ENCODE measurements at regions not wholly inside any gene's neighbourhood (a gene's known extent, or its start where the extent isn't known, plus 50 kb on each side); places are given as distances from the start of the nearest gene placed in this dataset.

DNA sequence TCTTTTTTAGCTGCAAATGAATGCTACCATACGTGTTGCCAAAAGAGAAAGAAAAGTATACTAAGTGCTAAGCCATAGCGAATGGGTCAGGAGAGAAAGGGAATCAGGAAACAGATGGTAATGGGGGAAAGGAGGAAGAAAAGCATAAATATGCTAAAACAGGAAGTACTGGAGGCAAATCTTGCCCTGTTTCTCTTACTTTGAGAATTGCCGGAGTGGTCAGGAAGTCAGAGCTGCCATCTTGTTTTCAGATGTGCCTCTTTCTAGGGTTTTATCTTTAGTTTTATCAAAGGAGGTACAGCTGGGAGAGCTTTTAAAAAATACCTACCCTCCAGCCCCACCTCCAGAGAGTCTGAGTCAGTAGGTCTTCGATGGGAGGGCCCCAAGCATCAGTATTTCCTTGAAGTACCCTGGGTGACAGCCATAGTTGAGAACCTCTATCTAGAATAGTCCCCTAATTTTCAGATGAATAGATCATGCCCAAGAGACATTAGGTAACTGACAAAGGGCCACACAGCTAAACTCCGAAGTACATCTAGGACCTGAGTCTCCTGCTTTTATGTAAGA is 193.3 kb downstream of the CLIC5 start:
- Histone ChIP-seq H3K9me3 (peaks cover 0 to 4% (median 0%) of the 10 kb centered on the region in 8 donors), H3K27ac (no peak overlapping the region), H3K4me3 (no peak overlapping the region), H3K4me1 (no peaks in the 10 kb centered on the region), H3K27me3 (replicated peaks in 1 of 7) (no peaks in the 10 kb centered on the region), H3K36me3 (no peaks in the 10 kb centered on the region)
- no peak for DNase-seq
- intact Hi-C loops (cut with DNase I; ENCODE audit: low total_unique reads) = no loop called here
- WGBS, 5 donors = 30 to 50% (median 34%) methylated on average over 5 of the region's 5 CpGs
- TF ChIP-seq POLR2A (IDR thresholded peaks at IDR 0.05) = no peak
- TF ChIP-seq POLR2AphosphoS5 (IDR thresholded peaks at IDR 0.05) = no peak
- TF ChIP-seq CTCF (IDR thresholded peaks at IDR 0.05 in 8 of 11, conservative IDR thresholded peaks at IDR 0.05 in 3 of 11) = no peak

GRCh38 chr6:45818655-45819054 is 197.0 kb downstream of the CLIC5 start:
- TF ChIP-seq POLR2A (IDR thresholded peaks at IDR 0.05) (no peak), POLR2AphosphoS5 (IDR thresholded peaks at IDR 0.05) (no peak), CTCF (IDR thresholded peaks at IDR 0.05 in 8 of 11, conservative IDR thresholded peaks at IDR 0.05 in 3 of 11) (no peak)
- WGBS, 5 donors = 47 to 78% (median 66%) methylated on average over 4 of the region's 4 CpGs
- H3K4me3 ChIP-seq = no peak overlapping the region
- no peaks in the 10 kb centered on the region for H3K4me1 ChIP-seq
- H3K36me3 ChIP-seq = no peaks in the 10 kb centered on the region
- H3K9me3 ChIP-seq = peaks cover 0 to 4% (median 0%) of the 10 kb centered on the region in 8 donors
- no peaks in the 10 kb centered on the region for H3K27me3 ChIP-seq (replicated peaks in 1 of 7)
- DNase-seq = no peak
- intact Hi-C loops (cut with DNase I; ENCODE audit: low total_unique reads) = no loop called here
- no peak overlapping the region for H3K27ac ChIP-seq

GRCh38 chr6:45816674-45817297 is 198.9 kb downstream of the CLIC5 start:
- H3K4me3 ChIP-seq = no peak overlapping the region
- DNase-seq = no peak
- H3K9me3 ChIP-seq = peaks cover 0 to 4% (median 0%) of the 10 kb centered on the region in 8 donors
- no peak for TF ChIP-seq POLR2A (IDR thresholded peaks at IDR 0.05)
- TF ChIP-seq POLR2AphosphoS5 (IDR thresholded peaks at IDR 0.05) = no peak
- no peak for TF ChIP-seq CTCF (IDR thresholded peaks at IDR 0.05 in 8 of 11, conservative IDR thresholded peaks at IDR 0.05 in 3 of 11)
- no peak overlapping the region for H3K27ac ChIP-seq
- 89 to 96% (median 91%) methylated on average over 11 of the region's 11 CpGs for WGBS, 5 donors
- no peaks in the 10 kb centered on the region for H3K27me3 ChIP-seq (replicated peaks in 1 of 7)
- H3K4me1 ChIP-seq = no peaks in the 10 kb centered on the region
- no peaks in the 10 kb centered on the region for H3K36me3 ChIP-seq
- intact Hi-C loops (cut with DNase I; ENCODE audit: low total_unique reads) = no loop called here

GRCh38 chr6:45815466-45816125 is 200.1 kb downstream of the CLIC5 start:
- Histone ChIP-seq H3K9me3 (peaks cover 0 to 4% (median 0%) of the 10 kb centered on the region in 8 donors), H3K36me3 (no peaks in the 10 kb centered on the region), H3K27ac (no peak overlapping the region), H3K27me3 (replicated peaks in 1 of 7) (no peaks in the 10 kb centered on the region), H3K4me3 (no peak overlapping the region), H3K4me1 (no peaks in the 10 kb centered on the region)
- WGBS, 5 donors = 89 to 92% (median 90%) methylated on average over 13 of the region's 13 CpGs
- intact Hi-C loops (cut with DNase I; ENCODE audit: low total_unique reads) = no loop called here
- DNase-seq = no peak
- TF ChIP-seq CTCF (IDR thresholded peaks at IDR 0.05 in 8 of 11, conservative IDR thresholded peaks at IDR 0.05 in 3 of 11) (no peak), POLR2A (IDR thresholded peaks at IDR 0.05) (no peak), POLR2AphosphoS5 (IDR thresholded peaks at IDR 0.05) (no peak)
